Thyroid gland (tissue), 4 donors: ENCODE measurements at regions not wholly inside any gene's neighbourhood (a gene's known extent, or its start where the extent isn't known, plus 50 kb on each side); places are given as distances from the start of the nearest gene placed in this dataset.

ENCODE experiments used
- POLR2A ChIP-seq, 2 donors: fragments of 450-650 bp; IDR thresholded peaks; one replicate each; pipeline ENCODE4 v1.6.1; 2017; ENCODE audit warnings: antibody characterized with exemption in 2 of 2, mild to moderate bottlenecking in 2 of 2, moderate library complexity in 1 of 2
- TF ChIP-seq, protein P1 (sequence below), 6 experiments: fragments of 200-600 bp in 3 of 6; fragments of 450-650 bp in 3 of 6; sonication (generic) in 3 of 6; IDR thresholded peaks; one replicate each; pipeline ENCODE4 v1.5.1; 2016 to 2019; ENCODE audit warnings: antibody characterized with exemption in 6 of 6, mild to moderate bottlenecking in 2 of 6, inconsistent platforms in 1 of 6, moderate library complexity in 1 of 6

DNA sequence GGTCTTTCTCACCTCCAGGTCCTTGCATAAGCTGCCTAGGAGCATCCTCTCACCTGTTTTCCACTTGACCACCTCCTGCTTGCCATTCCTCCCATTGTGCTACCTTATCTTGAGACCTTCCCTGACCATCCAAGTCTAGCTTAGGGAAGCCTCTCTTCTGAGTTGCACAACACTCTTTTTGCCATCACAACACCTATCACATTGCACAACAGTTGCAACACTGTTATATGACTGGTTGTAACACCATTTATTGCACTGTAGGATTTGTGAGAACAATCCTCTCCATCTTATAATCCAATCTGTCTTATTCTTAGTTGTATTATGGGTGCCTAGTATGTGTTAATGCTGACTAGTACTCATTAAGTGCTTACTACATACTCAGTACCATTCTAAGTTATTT, 488.7 kb downstream of the OMA1 start:
- TF ChIP-seq, protein P1, sequence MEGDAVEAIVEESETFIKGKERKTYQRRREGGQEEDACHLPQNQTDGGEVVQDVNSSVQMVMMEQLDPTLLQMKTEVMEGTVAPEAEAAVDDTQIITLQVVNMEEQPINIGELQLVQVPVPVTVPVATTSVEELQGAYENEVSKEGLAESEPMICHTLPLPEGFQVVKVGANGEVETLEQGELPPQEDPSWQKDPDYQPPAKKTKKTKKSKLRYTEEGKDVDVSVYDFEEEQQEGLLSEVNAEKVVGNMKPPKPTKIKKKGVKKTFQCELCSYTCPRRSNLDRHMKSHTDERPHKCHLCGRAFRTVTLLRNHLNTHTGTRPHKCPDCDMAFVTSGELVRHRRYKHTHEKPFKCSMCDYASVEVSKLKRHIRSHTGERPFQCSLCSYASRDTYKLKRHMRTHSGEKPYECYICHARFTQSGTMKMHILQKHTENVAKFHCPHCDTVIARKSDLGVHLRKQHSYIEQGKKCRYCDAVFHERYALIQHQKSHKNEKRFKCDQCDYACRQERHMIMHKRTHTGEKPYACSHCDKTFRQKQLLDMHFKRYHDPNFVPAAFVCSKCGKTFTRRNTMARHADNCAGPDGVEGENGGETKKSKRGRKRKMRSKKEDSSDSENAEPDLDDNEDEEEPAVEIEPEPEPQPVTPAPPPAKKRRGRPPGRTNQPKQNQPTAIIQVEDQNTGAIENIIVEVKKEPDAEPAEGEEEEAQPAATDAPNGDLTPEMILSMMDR (IDR thresholded peaks at IDR 0.05), result no peak
- TF ChIP-seq POLR2A (IDR thresholded peaks at IDR 0.05), result no peak
